Fibroblast of mammary gland (primary cell): ENCODE measurements at regions not wholly inside any gene's neighbourhood (a gene's known extent, or its start where the extent isn't known, plus 50 kb on each side); places are given as distances from the start of the nearest gene placed in this dataset.
"Not testable (repeated sequence)": the region's sequence is repeated elsewhere in the genome, so short reads cannot be mapped to it uniquely, and the experiment has no call there.

ENCODE experiments used
- DNase-seq: peaks from one replicate; pipeline ENCODE4 v3.0.0-alpha.2; 2010; ENCODE audit warnings: low read depth
- H3K4me3 ChIP-seq: 2 replicates; pipeline ENCODE4 v1.5.1; 2011; ENCODE audit warnings: low read depth, mild to moderate bottlenecking, low read length, moderate library complexity; ENCODE audit not compliant: control insufficient read depth
- TF ChIP-seq, protein P1 (sequence below): conservative IDR thresholded peaks from 2 replicates; pipeline ENCODE4 v1.5.1; 2011; ENCODE audit warnings: low read depth, low read length, inconsistent platforms; ENCODE audit not compliant: control insufficient read depth, insufficient read depth

GRCh38 chrX:23505531-23506303 lies 161.6 kb upstream of the PRDX4 start:
- DNase-seq = no peak
- H3K4me3 ChIP-seq = no peak overlapping the region
- TF ChIP-seq, protein P1, sequence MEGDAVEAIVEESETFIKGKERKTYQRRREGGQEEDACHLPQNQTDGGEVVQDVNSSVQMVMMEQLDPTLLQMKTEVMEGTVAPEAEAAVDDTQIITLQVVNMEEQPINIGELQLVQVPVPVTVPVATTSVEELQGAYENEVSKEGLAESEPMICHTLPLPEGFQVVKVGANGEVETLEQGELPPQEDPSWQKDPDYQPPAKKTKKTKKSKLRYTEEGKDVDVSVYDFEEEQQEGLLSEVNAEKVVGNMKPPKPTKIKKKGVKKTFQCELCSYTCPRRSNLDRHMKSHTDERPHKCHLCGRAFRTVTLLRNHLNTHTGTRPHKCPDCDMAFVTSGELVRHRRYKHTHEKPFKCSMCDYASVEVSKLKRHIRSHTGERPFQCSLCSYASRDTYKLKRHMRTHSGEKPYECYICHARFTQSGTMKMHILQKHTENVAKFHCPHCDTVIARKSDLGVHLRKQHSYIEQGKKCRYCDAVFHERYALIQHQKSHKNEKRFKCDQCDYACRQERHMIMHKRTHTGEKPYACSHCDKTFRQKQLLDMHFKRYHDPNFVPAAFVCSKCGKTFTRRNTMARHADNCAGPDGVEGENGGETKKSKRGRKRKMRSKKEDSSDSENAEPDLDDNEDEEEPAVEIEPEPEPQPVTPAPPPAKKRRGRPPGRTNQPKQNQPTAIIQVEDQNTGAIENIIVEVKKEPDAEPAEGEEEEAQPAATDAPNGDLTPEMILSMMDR = no peak

- no peak overlapping the region for H3K4me3 ChIP-seq
- TF ChIP-seq, protein P1 = no peak
- no peak for DNase-seq
Observed at GRCh38 chrX:23509256-23509655, 158.0 kb upstream of the PRDX4 start.

- no peak for DNase-seq
- H3K4me3 ChIP-seq = no peak overlapping the region
- TF ChIP-seq, protein P1 = no peak
Observed at GRCh38 chrX:23511793-23512192, 155.5 kb upstream of the PRDX4 start.

GRCh38 chrX:23513121-23513520 lies 154.2 kb upstream of the PRDX4 start:
- H3K4me3 ChIP-seq = no peak overlapping the region
- TF ChIP-seq, protein P1 = no peak
- DNase-seq = no peak

GRCh38 chrX:23514082-23514481 lies 153.2 kb upstream of the PRDX4 start:
- H3K4me3 ChIP-seq = no peak overlapping the region
- TF ChIP-seq, protein P1 = no peak
- no peak for DNase-seq

GRCh38 chrX:23515028-23515427 lies 152.3 kb upstream of the PRDX4 start:
- DNase-seq = no peak
- no peak overlapping the region for H3K4me3 ChIP-seq
- TF ChIP-seq, protein P1 = no peak

DNA sequence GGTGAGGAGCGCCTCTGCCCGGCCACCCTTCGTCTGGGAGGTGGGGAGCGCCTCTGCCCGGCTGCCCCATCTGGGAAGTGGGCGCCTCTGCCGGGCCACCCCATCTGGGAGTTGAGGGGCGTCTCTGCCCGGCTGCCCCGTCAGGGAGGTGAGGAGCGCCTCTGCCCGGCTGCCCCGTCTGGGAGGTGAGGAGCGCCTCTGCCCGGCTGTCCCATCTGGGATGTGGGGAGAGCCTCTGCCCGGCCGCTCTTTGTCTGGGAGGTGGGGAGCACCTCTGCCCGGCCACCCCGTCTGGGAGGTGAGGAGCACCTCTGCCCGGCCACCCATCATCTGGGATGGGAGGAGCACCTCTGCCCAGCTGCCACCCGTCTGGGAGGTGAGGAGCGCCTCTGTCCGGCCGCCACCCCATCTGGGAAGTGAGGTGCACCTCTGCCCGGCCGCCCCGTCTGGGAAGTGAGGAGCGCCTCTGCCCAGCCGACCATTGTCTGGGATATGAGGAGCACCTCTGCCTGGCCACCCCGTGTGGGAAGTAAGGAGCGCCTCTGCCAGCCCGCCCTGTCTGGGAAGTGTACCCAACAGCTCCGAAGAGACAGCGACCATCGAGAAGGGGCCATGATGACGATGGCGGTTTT lies 144.2 kb upstream of the PRDX4 start:
- DNase-seq, H3K4me3 ChIP-seq: not testable (repeated sequence)
